AG08396 (cell line): ENCODE measurements at regions not wholly inside any gene's neighbourhood (a gene's known extent, or its start where the extent isn't known, plus 50 kb on each side); places are given as distances from the start of the nearest gene placed in this dataset.
"Not testable (repeated sequence)": the region's sequence is repeated elsewhere in the genome, so short reads cannot be mapped to it uniquely, and the experiment has no call there.

Source experiments
- DNase-seq: peaks from one replicate; pipeline ENCODE4 v3.0.0; 2012; ENCODE audit warnings: low spot score, mixed read lengths

GRCh38 chr7:149930374-149931068 lies 56.8 kb downstream of the ATP6V0E2 start:
- not testable (repeated sequence) for DNase-seq

- not testable (repeated sequence) for DNase-seq
These were observed 60.0 kb downstream of the ATP6V0E2 start for GRCh38 chr7:149933776-149934175.

- not testable (repeated sequence) for DNase-seq
These were observed 73.6 kb downstream of the ATP6V0E2 start for GRCh38 chr7:149947346-149947745.

GRCh38 chr7:149948444-149948843 lies 74.7 kb downstream of the ATP6V0E2 start:
- not testable (repeated sequence) for DNase-seq

- not testable (repeated sequence) for DNase-seq
These were observed 76.3 kb downstream of the ATP6V0E2 start for GRCh38 chr7:149949863-149950577.

- not testable (repeated sequence) for DNase-seq
These were observed 76.8 kb downstream of the ATP6V0E2 start for GRCh38 chr7:149950578-149950924.

- DNase-seq, result not testable (repeated sequence)
These were observed 77.8 kb downstream of the ATP6V0E2 start for GRCh38 chr7:149951579-149951978.

- DNase-seq, result not testable (repeated sequence)
These were observed 85.1 kb downstream of the ATP6V0E2 start for GRCh38 chr7:149958880-149959279.

GRCh38 chr7:149960863-149961262 lies 87.1 kb downstream of the ATP6V0E2 start:
- DNase-seq, result not testable (repeated sequence)

GRCh38 chr7:149961878-149962277 lies 88.1 kb downstream of the ATP6V0E2 start:
- not testable (repeated sequence) for DNase-seq

GRCh38 chr7:149962685-149963319 lies 89.0 kb downstream of the ATP6V0E2 start:
- DNase-seq, result not testable (repeated sequence)

- not testable (repeated sequence) for DNase-seq
These were observed 90.2 kb downstream of the ATP6V0E2 start for GRCh38 chr7:149963985-149964384.

GRCh38 chr7:149966444-149966843 lies 92.7 kb downstream of the ATP6V0E2 start:
- not testable (repeated sequence) for DNase-seq

- not testable (repeated sequence) for DNase-seq
These were observed 99.2 kb downstream of the ATP6V0E2 start for GRCh38 chr7:149972977-149973376.

- DNase-seq, result not testable (repeated sequence)
These were observed 99.9 kb downstream of the ATP6V0E2 start for GRCh38 chr7:149973681-149974080.

- not testable (repeated sequence) for DNase-seq
These were observed 101.8 kb downstream of the ATP6V0E2 start for GRCh38 chr7:149975608-149976007.

GRCh38 chr7:149978537-149978936 lies 104.8 kb downstream of the ATP6V0E2 start:
- DNase-seq, result not testable (repeated sequence)

- DNase-seq, result not testable (repeated sequence)
These were observed 105.2 kb downstream of the ATP6V0E2 start for GRCh38 chr7:149978944-149979343.

GRCh38 chr7:149982537-149983112 lies 108.9 kb downstream of the ATP6V0E2 start:
- not testable (repeated sequence) for DNase-seq

- not testable (repeated sequence) for DNase-seq
These were observed 113.1 kb downstream of the ATP6V0E2 start for GRCh38 chr7:149986866-149987265.

- DNase-seq, result not testable (repeated sequence)
These were observed 118.0 kb downstream of the ATP6V0E2 start for GRCh38 chr7:149991652-149992302.

GRCh38 chr7:149992366-149992765 lies 118.6 kb downstream of the ATP6V0E2 start:
- not testable (repeated sequence) for DNase-seq
